ENCODE measurements at regions not wholly inside any gene's neighbourhood (a gene's known extent, or its start where the extent isn't known, plus 50 kb on each side); places are given as distances from the start of the nearest gene placed in this dataset.

- Histone ChIP-seq H3F3A (ENCODE audit: low read depth) (no peaks in the 10 kb centered on the region), H3K4me3 (ENCODE audit: low read length, poor library complexity, severe bottlenecking) (no peak overlapping the region), H3K4me2 (ENCODE audit: low read depth, low read length, poor library complexity, severe bottlenecking) (no peak overlapping the region), H2AFZ (ENCODE audit: low read length) (no peak overlapping the region), H3K4me1 (ENCODE audit: insufficient read depth, low read length, poor library complexity, severe bottlenecking) (peaks cover 33% of the 10 kb centered on the region), H3K9me2 (replicated peaks; ENCODE audit: low read depth, low read length) (no peaks in the 10 kb centered on the region), H3K36me3 (ENCODE audit: insufficient read depth, low read length) (no peaks in the 10 kb centered on the region), H3K9ac (ENCODE audit: low read depth, low read length, poor library complexity, severe bottlenecking) (no peak overlapping the region), H3K27me3 (ENCODE audit: insufficient read depth, low read length, poor library complexity, severe bottlenecking) (no peaks in the 10 kb centered on the region), H4K20me1 (ENCODE audit: insufficient read depth, low read length, poor library complexity, severe bottlenecking) (no peaks in the 10 kb centered on the region), H3K79me2 (ENCODE audit: insufficient read depth, low read length) (no peaks in the 10 kb centered on the region), H3K9me3 (ENCODE audit: insufficient read depth, low read depth, low read length) (no peaks in the 10 kb centered on the region)
- TF ChIP-seq EZH2phosphoT487 (IDR thresholded peaks at IDR 0.05; ENCODE audit: borderline replicate concordance): no peak
- TF ChIP-seq, protein P1, sequence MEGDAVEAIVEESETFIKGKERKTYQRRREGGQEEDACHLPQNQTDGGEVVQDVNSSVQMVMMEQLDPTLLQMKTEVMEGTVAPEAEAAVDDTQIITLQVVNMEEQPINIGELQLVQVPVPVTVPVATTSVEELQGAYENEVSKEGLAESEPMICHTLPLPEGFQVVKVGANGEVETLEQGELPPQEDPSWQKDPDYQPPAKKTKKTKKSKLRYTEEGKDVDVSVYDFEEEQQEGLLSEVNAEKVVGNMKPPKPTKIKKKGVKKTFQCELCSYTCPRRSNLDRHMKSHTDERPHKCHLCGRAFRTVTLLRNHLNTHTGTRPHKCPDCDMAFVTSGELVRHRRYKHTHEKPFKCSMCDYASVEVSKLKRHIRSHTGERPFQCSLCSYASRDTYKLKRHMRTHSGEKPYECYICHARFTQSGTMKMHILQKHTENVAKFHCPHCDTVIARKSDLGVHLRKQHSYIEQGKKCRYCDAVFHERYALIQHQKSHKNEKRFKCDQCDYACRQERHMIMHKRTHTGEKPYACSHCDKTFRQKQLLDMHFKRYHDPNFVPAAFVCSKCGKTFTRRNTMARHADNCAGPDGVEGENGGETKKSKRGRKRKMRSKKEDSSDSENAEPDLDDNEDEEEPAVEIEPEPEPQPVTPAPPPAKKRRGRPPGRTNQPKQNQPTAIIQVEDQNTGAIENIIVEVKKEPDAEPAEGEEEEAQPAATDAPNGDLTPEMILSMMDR (conservative IDR thresholded peaks at IDR 0.05; ENCODE audit: low read length): no peak
Observed at GRCh38 chr6:16950825-16951495, 150.9 kb upstream of the STMND1 start.

DNA sequence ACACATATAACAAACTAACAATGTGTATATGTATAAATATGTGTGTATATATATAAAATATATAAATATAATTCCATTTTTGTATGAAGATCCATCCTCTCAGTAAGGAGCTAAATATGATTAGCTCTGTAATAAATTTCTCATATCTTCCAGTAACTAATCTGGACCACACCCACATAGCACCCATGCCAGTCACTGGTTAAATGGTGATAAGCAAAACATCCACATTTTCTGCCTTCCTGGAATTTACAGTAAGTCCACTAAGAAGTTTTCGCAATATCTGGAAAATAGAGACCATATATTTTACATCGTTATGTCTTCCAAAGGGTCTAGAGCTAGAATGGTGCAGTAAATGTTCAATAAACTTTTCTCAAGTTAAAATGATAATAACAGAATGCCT is 151.5 kb upstream of the STMND1 start:
- Histone ChIP-seq H3K36me3 (ENCODE audit: insufficient read depth, low read length) (no peaks in the 10 kb centered on the region), H4K20me1 (ENCODE audit: insufficient read depth, low read length, poor library complexity, severe bottlenecking) (no peaks in the 10 kb centered on the region), H3K4me3 (ENCODE audit: low read length, poor library complexity, severe bottlenecking) (no peak overlapping the region), H3K79me2 (ENCODE audit: insufficient read depth, low read length) (no peaks in the 10 kb centered on the region), H3K9ac (ENCODE audit: low read depth, low read length, poor library complexity, severe bottlenecking) (no peak overlapping the region), H3K9me2 (replicated peaks; ENCODE audit: low read depth, low read length) (no peaks in the 10 kb centered on the region), H3K27me3 (ENCODE audit: insufficient read depth, low read length, poor library complexity, severe bottlenecking) (no peaks in the 10 kb centered on the region), H3F3A (ENCODE audit: low read depth) (no peaks in the 10 kb centered on the region), H3K4me2 (ENCODE audit: low read depth, low read length, poor library complexity, severe bottlenecking) (no peak overlapping the region), H3K9me3 (ENCODE audit: insufficient read depth, low read depth, low read length) (no peaks in the 10 kb centered on the region), H3K4me1 (ENCODE audit: insufficient read depth, low read length, poor library complexity, severe bottlenecking) (peaks cover 35% of the 10 kb centered on the region), H2AFZ (ENCODE audit: low read length) (no peak overlapping the region)
- TF ChIP-seq EZH2phosphoT487 (IDR thresholded peaks at IDR 0.05; ENCODE audit: borderline replicate concordance): no peak
- TF ChIP-seq, protein P1 (conservative IDR thresholded peaks at IDR 0.05; ENCODE audit: low read length): no peak

- no peak overlapping the region for H2AFZ ChIP-seq (ENCODE audit: low read length)
- H3K4me3 ChIP-seq (ENCODE audit: low read length, poor library complexity, severe bottlenecking): no peak overlapping the region
- no peaks in the 10 kb centered on the region for H3K36me3 ChIP-seq (ENCODE audit: insufficient read depth, low read length)
- no peaks in the 10 kb centered on the region for H3F3A ChIP-seq (ENCODE audit: low read depth)
- no peak overlapping the region for H3K9ac ChIP-seq (ENCODE audit: low read depth, low read length, poor library complexity, severe bottlenecking)
- H3K27me3 ChIP-seq (ENCODE audit: insufficient read depth, low read length, poor library complexity, severe bottlenecking): no peaks in the 10 kb centered on the region
- peaks cover 35% of the 10 kb centered on the region for H3K4me1 ChIP-seq (ENCODE audit: insufficient read depth, low read length, poor library complexity, severe bottlenecking)
- no peaks in the 10 kb centered on the region for H4K20me1 ChIP-seq (ENCODE audit: insufficient read depth, low read length, poor library complexity, severe bottlenecking)
- H3K9me2 ChIP-seq (replicated peaks; ENCODE audit: low read depth, low read length): no peaks in the 10 kb centered on the region
- no peaks in the 10 kb centered on the region for H3K9me3 ChIP-seq (ENCODE audit: insufficient read depth, low read depth, low read length)
- H3K4me2 ChIP-seq (ENCODE audit: low read depth, low read length, poor library complexity, severe bottlenecking): no peak overlapping the region
- TF ChIP-seq EZH2phosphoT487 (IDR thresholded peaks at IDR 0.05; ENCODE audit: borderline replicate concordance): no peak
- TF ChIP-seq, protein P1 (conservative IDR thresholded peaks at IDR 0.05; ENCODE audit: low read length): no peak
- H3K79me2 ChIP-seq (ENCODE audit: insufficient read depth, low read length): no peaks in the 10 kb centered on the region
Observed at GRCh38 chr6:16949716-16950115, 152.1 kb upstream of the STMND1 start.
